ENCODE measurements at regions not wholly inside any gene's neighbourhood (a gene's known extent, or its start where the extent isn't known, plus 50 kb on each side); places are given as distances from the start of the nearest gene placed in this dataset.

DNA sequence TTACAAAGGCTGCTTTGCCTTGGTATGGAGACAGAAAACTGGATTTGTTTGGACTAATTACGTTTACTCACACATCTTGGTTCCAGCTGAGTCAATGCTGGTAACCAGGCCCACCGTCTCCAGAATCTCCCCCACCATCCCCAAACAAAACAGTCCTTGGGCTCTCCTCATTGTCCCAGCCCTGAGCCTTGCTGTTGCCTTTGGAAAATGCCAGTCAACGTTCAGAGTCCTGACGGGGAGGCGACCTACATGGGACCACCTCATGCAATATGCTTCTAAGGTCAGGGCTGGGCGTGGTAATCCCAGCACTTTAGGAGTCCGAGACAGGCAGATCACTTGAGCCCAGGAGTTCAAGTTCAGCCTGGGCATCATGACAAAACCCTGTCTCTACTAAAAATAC lies 85.2 kb upstream of the IQSEC1 start:
- Histone ChIP-seq H3K4me3 (ENCODE audit: insufficient read depth, low read length, poor library complexity, severe bottlenecking) (no peak overlapping the region), H3F3A (ENCODE audit: insufficient read depth) (no peaks in the 10 kb centered on the region), H3K9me3 (ENCODE audit: insufficient read depth, low read length) (0 out of 2 replicates have a peak, but pooled peaks cover 5% of the 10 kb centered on the region), H3K27me3 (ENCODE audit: low read length) (no peaks in the 10 kb centered on the region), H3K36me3 (ENCODE audit: low read length) (no peaks in the 10 kb centered on the region), H3K79me2 (ENCODE audit: insufficient read depth, low read length) (no peaks in the 10 kb centered on the region), H4K20me1 (ENCODE audit: low read depth, low read length) (no peaks in the 10 kb centered on the region), H2AFZ (ENCODE audit: low read depth, low read length, severe bottlenecking) (no peak overlapping the region), H3K9ac (ENCODE audit: low read length) (no peak overlapping the region), H3K9me2 (replicated peaks; ENCODE audit: insufficient read depth, low read length) (no peaks in the 10 kb centered on the region), H3K4me2 (ENCODE audit: low read depth, low read length, poor library complexity, severe bottlenecking) (no peak overlapping the region), H3K27ac (ENCODE audit: low read depth, low read length) (no peak overlapping the region)
- no peak for TF ChIP-seq EZH2phosphoT487 (conservative IDR thresholded peaks at IDR 0.05; ENCODE audit: low read length)
- TF ChIP-seq, protein P1, sequence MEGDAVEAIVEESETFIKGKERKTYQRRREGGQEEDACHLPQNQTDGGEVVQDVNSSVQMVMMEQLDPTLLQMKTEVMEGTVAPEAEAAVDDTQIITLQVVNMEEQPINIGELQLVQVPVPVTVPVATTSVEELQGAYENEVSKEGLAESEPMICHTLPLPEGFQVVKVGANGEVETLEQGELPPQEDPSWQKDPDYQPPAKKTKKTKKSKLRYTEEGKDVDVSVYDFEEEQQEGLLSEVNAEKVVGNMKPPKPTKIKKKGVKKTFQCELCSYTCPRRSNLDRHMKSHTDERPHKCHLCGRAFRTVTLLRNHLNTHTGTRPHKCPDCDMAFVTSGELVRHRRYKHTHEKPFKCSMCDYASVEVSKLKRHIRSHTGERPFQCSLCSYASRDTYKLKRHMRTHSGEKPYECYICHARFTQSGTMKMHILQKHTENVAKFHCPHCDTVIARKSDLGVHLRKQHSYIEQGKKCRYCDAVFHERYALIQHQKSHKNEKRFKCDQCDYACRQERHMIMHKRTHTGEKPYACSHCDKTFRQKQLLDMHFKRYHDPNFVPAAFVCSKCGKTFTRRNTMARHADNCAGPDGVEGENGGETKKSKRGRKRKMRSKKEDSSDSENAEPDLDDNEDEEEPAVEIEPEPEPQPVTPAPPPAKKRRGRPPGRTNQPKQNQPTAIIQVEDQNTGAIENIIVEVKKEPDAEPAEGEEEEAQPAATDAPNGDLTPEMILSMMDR (IDR thresholded peaks at IDR 0.05; ENCODE audit: insufficient read depth, low read length, poor library complexity, severe bottlenecking) = no peak

DNA sequence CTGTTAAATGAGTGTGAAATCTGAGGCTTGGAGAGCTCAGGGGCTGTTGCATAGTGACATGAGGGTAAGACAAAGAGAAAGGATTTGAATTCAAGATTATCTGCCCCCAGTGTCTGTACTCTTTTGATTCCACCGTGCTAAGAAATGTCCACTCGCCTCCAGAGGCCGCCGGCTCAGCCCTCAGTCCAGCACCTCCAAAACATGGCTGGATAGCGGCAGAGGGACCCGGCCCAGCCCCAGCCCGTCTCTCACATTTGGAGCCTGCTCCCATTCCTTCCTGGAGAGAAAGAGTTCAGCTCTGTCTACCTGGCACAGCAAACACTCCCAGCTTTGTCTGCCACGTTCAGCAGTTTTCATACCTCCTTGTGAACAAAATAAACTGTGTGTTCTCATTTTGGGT lies 84.8 kb upstream of the IQSEC1 start:
- Histone ChIP-seq H3K9me2 (replicated peaks; ENCODE audit: insufficient read depth, low read length) (no peaks in the 10 kb centered on the region), H3K4me3 (ENCODE audit: insufficient read depth, low read length, poor library complexity, severe bottlenecking) (no peak overlapping the region), H3K9ac (ENCODE audit: low read length) (no peak overlapping the region), H3F3A (ENCODE audit: insufficient read depth) (no peaks in the 10 kb centered on the region), H3K4me2 (ENCODE audit: low read depth, low read length, poor library complexity, severe bottlenecking) (no peak overlapping the region), H3K27ac (ENCODE audit: low read depth, low read length) (no peak overlapping the region), H3K79me2 (ENCODE audit: insufficient read depth, low read length) (no peaks in the 10 kb centered on the region), H4K20me1 (ENCODE audit: low read depth, low read length) (no peaks in the 10 kb centered on the region), H3K27me3 (ENCODE audit: low read length) (no peaks in the 10 kb centered on the region), H2AFZ (ENCODE audit: low read depth, low read length, severe bottlenecking) (no peak overlapping the region), H3K9me3 (ENCODE audit: insufficient read depth, low read length) (0 out of 2 replicates have a peak, but pooled peaks cover 5% of the 10 kb centered on the region), H3K36me3 (ENCODE audit: low read length) (no peaks in the 10 kb centered on the region)
- TF ChIP-seq EZH2phosphoT487 (conservative IDR thresholded peaks at IDR 0.05; ENCODE audit: low read length) = no peak
- TF ChIP-seq, protein P1 (IDR thresholded peaks at IDR 0.05; ENCODE audit: insufficient read depth, low read length, poor library complexity, severe bottlenecking) = no peak

GRCh38 chr3:13152826-13153710 lies 79.8 kb upstream of the IQSEC1 start:
- H3K4me3 ChIP-seq (ENCODE audit: insufficient read depth, low read length, poor library complexity, severe bottlenecking) = no peak overlapping the region
- no peak overlapping the region for H3K9ac ChIP-seq (ENCODE audit: low read length)
- no peaks in the 10 kb centered on the region for H3K27me3 ChIP-seq (ENCODE audit: low read length)
- no peak overlapping the region for H2AFZ ChIP-seq (ENCODE audit: low read depth, low read length, severe bottlenecking)
- 0 out of 2 replicates have a peak, but pooled peaks cover 5% of the 10 kb centered on the region for H3K9me3 ChIP-seq (ENCODE audit: insufficient read depth, low read length)
- TF ChIP-seq EZH2phosphoT487 (conservative IDR thresholded peaks at IDR 0.05; ENCODE audit: low read length) = no peak
- TF ChIP-seq, protein P1 (IDR thresholded peaks at IDR 0.05; ENCODE audit: insufficient read depth, low read length, poor library complexity, severe bottlenecking) = no peak
- H3K79me2 ChIP-seq (ENCODE audit: insufficient read depth, low read length) = no peaks in the 10 kb centered on the region
- no peak overlapping the region for H3K4me2 ChIP-seq (ENCODE audit: low read depth, low read length, poor library complexity, severe bottlenecking)
- H4K20me1 ChIP-seq (ENCODE audit: low read depth, low read length) = no peaks in the 10 kb centered on the region
- H3K27ac ChIP-seq (ENCODE audit: low read depth, low read length) = no peak overlapping the region
- H3K36me3 ChIP-seq (ENCODE audit: low read length) = no peaks in the 10 kb centered on the region
- no peaks in the 10 kb centered on the region for H3K9me2 ChIP-seq (replicated peaks; ENCODE audit: insufficient read depth, low read length)
- no peaks in the 10 kb centered on the region for H3F3A ChIP-seq (ENCODE audit: insufficient read depth)

All from SU-DHL-6 (cell line).